Activated effector memory CD4-positive, alpha-beta T cell treated with anti-CD3 and anti-CD28 coated beads, Interleukin-2, amount 50 U/mL, for 16 hours (primary cell): ENCODE measurements at regions not wholly inside any gene's neighbourhood (a gene's known extent, or its start where the extent isn't known, plus 50 kb on each side); places are given as distances from the start of the nearest gene placed in this dataset.

ENCODE experiments used
- DNase-seq: peaks from one replicate; pipeline ENCODE4 v3.0.0-alpha.2; 2020

GRCh38 chr20:50364542-50364941 lies 145.6 kb upstream of the PTPN1 start:
- DNase-seq = no peak

GRCh38 chr20:50366270-50367103 lies 143.7 kb upstream of the PTPN1 start:
- DNase-seq = peak; percentile 72

GRCh38 chr20:50367104-50367674 lies 143.0 kb upstream of the PTPN1 start:
- no peak for DNase-seq

GRCh38 chr20:50367739-50368375 lies 142.3 kb upstream of the PTPN1 start:
- no peak for DNase-seq

DNA sequence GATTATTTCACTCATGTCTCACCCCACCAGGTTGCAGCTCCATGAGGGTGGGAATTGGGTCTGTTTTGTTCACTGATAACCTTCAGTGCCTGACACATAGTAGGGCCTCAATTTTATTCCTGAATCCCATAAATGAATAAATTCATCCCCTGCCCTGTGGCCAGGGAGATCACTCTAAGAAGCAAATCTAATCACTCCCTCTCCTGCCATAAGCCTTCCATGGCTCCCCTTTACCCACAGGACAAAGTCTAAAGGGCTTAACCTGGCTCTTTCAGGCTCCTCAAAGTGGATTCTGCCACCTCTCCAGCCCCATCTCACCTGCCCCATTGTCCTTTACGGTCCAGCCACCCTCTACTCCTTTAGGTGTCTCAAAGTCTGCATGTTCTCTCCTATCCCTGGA lies 141.8 kb upstream of the PTPN1 start:
- no peak for DNase-seq

DNA sequence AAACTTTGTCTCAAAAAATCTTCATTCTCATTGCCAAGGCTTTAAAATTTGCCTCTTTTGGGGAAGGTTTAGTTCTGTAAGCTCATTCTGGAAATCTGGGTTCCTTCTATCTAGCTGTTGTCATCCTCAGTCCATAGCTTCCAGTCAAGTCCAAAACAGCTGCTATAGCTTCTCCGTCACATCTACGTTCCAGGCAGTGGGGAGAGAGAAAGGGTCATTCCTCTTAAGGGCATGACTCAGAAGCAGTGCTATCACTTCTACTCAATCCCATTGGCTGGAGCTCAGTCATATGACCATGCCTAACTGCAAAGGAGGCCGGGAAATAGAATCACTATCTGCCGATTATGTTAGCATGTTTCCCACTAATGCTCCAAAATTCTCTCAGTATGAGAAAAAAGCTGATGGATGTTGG lies 141.4 kb upstream of the PTPN1 start:
- DNase-seq = no peak

- DNase-seq = no peak
Measured at GRCh38 chr20:50369225-50370035, 140.8 kb upstream of the PTPN1 start.

DNA sequence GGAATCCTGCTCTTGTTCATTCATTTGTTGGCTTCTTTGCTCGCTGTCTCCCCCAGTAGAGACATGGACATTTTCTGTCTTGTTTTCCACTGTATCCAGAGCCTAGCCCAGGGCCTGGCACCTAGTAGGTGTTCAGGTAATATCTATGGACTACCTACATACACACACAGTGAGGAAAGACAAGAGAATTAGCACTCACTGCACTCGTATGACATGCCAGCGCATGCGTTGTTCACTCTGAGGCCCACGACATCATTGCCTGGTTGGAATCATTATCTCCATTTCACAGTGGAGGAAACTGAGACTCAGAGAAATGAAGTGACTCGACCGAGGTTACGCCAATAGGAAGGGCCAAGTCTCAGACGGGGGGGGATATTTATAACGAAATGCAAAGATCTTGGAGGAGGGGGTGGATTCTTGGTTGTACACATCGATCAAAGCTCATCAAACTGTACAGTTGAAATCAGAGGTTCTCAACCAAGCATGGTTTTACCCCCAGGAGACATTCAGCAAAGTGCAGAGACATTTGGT lies 140.1 kb upstream of the PTPN1 start:
- no peak for DNase-seq

DNA sequence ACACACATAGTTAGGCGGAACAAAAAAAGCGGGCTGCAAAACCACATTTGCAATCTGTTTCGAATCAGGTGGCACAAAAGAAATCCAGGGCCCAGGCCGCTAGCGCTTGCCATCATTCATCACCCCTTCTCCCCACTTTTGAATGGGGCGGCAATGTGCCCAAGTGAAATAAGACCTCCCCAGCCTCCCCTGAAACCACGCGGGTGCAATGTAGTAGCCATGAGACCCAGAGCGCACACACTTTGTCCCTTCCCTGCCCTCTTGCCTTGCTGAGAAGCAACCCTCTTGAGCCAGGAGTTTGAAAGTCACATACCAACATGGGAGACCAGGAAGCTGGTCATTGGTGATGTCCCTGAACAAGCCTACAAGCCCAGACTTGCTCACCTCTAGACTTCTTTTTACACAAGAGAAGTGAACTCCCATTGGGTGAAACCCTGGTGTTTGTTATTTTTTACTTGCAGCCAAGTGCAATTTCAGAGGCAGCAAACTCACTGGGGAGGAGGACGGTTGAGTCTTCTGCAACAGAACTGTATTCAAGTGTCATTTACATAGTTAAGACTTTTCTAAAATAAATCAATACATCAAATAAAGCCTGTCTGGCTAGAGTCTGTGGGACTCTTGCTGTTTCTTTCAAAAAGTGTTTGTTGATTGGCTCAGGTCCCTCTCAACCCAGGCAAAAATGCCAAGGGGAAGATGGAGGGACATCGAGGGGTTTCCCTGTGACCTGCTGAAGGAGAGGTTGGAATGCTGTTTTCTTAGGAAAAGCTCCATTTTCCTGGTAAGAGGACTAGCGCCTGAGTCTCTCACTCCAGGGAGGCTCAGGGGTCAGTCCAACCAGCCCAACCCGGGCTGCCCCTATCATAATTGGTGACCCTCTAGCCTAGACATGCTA lies 138.1 kb upstream of the PTPN1 start:
- DNase-seq = no peak

GRCh38 chr20:50372770-50373088 lies 137.5 kb upstream of the PTPN1 start:
- no peak for DNase-seq

DNA sequence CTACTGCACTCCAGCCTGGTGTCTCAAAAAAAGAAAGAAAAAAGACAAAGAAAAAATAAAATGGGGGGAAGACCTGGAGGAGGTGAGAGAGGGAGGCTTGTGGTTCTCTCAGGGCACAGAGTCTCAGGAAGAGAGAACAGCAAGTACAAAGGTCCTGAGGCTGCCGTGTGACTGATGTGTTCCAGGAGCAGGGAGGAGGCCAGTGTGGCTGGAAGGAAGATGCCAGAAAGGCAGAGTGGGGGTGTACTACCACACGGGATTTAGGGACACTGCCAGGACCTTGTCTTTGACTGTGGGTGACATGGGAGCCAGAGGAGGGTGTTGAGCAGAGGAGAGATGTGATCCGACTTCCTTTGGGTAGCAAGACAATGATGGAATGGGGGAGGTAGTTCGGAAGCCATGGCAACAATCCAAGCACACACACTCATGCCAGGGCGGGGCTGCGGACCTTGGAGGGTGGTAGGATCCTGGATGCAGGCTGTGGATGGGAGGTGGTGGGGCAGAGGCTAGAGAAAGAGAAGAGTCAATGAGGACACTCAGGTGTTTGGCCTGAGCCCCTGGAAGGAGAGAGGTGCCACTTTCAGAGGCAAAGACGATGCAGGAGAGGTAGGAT lies 136.4 kb upstream of the PTPN1 start:
- DNase-seq = no peak

DNA sequence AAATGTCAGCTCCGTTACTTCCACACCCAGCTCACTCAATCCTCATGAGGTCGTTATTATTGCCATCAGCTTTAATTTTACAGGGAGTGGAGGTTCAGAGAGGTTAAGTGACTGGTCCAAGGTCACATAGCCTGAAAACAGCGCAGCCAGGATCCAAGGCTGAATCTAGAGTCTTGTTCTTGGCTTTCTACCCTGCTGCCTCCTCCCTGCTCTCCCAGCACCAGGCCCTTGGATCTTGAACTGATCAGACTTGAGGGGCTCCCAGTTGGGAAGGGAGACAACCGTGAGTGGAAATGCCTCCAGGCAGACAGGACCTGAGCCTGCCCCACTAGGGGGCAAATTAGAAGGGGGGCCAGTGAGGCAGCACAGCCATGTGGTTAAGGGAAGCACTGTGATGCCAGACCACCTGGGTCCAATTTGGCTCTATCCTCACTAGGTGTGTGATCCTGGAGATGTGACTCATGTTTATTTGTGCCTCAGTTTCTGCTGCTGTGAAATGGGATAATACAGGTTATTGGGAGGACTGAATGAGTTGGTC lies 135.6 kb upstream of the PTPN1 start:
- no peak for DNase-seq

DNA sequence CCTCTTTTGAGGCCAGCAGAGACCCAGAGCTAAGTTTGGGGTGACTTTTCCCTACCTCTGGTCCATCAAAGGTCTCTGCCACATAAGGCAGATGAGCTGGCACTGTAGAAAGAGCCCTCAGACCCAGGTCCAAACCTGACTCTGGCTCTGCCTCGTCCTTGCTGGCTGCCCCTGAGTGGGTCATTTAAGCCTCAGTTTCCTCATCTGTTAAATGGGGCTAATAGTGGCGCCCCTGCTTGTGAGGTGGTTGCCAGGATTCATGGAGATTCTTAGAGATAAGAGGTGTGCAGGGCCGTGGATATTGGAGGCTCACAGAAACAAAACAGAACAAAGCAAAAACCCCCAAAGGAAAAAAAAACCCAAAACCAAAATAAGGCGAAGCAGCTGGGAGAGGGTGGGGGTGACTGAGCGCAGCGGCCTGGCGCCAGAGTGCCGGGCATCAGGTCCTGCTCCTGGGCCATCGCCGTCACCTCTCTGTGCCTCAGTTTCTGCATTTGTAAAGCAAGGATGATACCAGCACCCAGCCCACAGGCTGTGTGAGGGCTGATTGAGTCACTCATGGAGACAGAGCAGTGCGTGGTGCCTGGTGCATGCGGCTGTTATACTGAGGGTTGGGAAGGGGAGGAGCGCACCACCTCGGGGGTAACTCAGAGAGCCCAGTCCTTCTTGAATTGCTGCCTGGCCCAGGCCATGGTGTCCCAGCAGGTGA lies 133.8 kb upstream of the PTPN1 start:
- DNase-seq = no peak

DNA sequence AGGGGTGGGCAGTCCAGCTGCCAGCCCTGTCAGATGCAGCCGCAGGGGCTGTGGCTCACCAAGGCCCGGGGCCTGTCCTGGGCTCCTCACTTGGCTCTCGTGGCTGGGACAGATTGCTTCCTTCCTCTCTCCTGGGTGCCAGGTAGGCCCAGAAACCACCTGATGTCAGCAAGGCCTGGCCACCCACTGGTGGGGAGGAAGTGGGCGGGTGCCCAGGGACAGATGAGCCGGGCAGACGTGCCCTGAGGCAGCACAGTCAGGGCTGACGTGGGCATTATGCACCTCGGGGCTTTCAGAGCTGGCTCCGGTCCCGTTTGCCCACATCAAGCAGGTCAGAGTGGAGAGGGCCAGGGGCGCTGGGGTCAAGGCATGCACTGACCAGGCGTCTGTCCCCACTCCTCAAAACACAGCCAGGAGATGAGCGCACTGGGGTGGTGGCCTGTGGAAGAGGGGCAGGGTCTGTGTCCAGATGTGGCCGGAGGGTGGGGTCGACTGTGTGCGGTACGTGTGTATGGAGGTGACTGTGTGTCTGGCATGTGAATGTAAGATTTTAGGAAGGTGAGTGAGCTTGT lies 133.2 kb upstream of the PTPN1 start:
- no peak for DNase-seq

- DNase-seq = no peak
Measured at GRCh38 chr20:50378170-50379000, 131.8 kb upstream of the PTPN1 start.

- DNase-seq = no peak
Measured at GRCh38 chr20:50379049-50379990, 130.9 kb upstream of the PTPN1 start.

- no peak for DNase-seq
Measured at GRCh38 chr20:50379991-50380696, 130.0 kb upstream of the PTPN1 start.

- DNase-seq = no peak
Measured at GRCh38 chr20:50380697-50381040, 129.5 kb upstream of the PTPN1 start.
